NCI-H345 treated with DMSO at 0.1 percent for 48 hours (cell line): ENCODE measurements at regions not wholly inside any gene's neighbourhood (a gene's known extent, or its start where the extent isn't known, plus 50 kb on each side); places are given as distances from the start of the nearest gene placed in this dataset.
A peak's percentile ranks its signal among the peaks of the same experiment; 100 is the strongest.
"Not testable (repeated sequence)": the region's sequence is repeated elsewhere in the genome, so short reads cannot be mapped to it uniquely, and the experiment has no call there.

Experiments
- DNase-seq: peaks from one replicate; lab custom pipeline; 2025; ENCODE audit not compliant: unreplicated experiment; lab: John Stamatoyannopoulos, UW

GRCh38 chr7:109696723-109697122, 1127.0 kb downstream of the DNAJB9 start:
- DNase-seq, result no peak

- no peak for DNase-seq
Observed at GRCh38 chr7:109699661-109700060, 1130.0 kb downstream of the DNAJB9 start.

- DNase-seq, result no peak
Observed at GRCh38 chr7:109713366-109713765, 1143.7 kb downstream of the DNAJB9 start.

GRCh38 chr7:109719359-109719758, 1149.7 kb downstream of the DNAJB9 start:
- not testable (repeated sequence) for DNase-seq

GRCh38 chr7:109734601-109735000, 1164.9 kb downstream of the DNAJB9 start:
- DNase-seq, result no peak

GRCh38 chr7:109735881-109736280, 1166.2 kb downstream of the DNAJB9 start:
- no peak for DNase-seq

- no peak for DNase-seq
Observed at GRCh38 chr7:109745677-109746410, 1176.2 kb downstream of the DNAJB9 start.

- DNase-seq, result no peak
Observed at GRCh38 chr7:109751241-109751640, 1181.6 kb downstream of the DNAJB9 start.

GRCh38 chr7:109752068-109752467, 1182.4 kb downstream of the DNAJB9 start:
- DNase-seq, result no peak

- no peak for DNase-seq
Observed at GRCh38 chr7:109757713-109758112, 1188.0 kb downstream of the DNAJB9 start.

GRCh38 chr7:109763611-109764010, 1193.9 kb downstream of the DNAJB9 start:
- peak; percentile 8 for DNase-seq

GRCh38 chr7:109772161-109772560, 1202.5 kb downstream of the DNAJB9 start:
- DNase-seq, result no peak

- no peak for DNase-seq
Observed at GRCh38 chr7:109782806-109783205, 1213.1 kb downstream of the DNAJB9 start.

- DNase-seq, result no peak
Observed at GRCh38 chr7:109806548-109806947, 1236.9 kb downstream of the DNAJB9 start.

- DNase-seq, result no peak
Observed at GRCh38 chr7:109821156-109821555, 1251.5 kb downstream of the DNAJB9 start.

- no peak for DNase-seq
Observed at GRCh38 chr7:109834851-109835250, 1256.1 kb upstream of the LRRN3 start.

- no peak for DNase-seq
Observed at GRCh38 chr7:109835577-109835976, 1255.3 kb upstream of the LRRN3 start.

GRCh38 chr7:109836016-109836415, 1254.9 kb upstream of the LRRN3 start:
- DNase-seq, result no peak

GRCh38 chr7:109842386-109842785, 1248.5 kb upstream of the LRRN3 start:
- DNase-seq, result no peak

GRCh38 chr7:109844362-109844761, 1246.6 kb upstream of the LRRN3 start:
- peak; percentile 15 for DNase-seq

GRCh38 chr7:109864230-109864629, 1226.7 kb upstream of the LRRN3 start:
- DNase-seq, result no peak

- no peak for DNase-seq
Observed at GRCh38 chr7:109868215-109868860, 1222.6 kb upstream of the LRRN3 start.

- DNase-seq, result no peak
Observed at GRCh38 chr7:109873296-109873695, 1217.6 kb upstream of the LRRN3 start.
